ENCODE measurements at regions not wholly inside any gene's neighbourhood (a gene's known extent, or its start where the extent isn't known, plus 50 kb on each side); places are given as distances from the start of the nearest gene placed in this dataset.

DNA sequence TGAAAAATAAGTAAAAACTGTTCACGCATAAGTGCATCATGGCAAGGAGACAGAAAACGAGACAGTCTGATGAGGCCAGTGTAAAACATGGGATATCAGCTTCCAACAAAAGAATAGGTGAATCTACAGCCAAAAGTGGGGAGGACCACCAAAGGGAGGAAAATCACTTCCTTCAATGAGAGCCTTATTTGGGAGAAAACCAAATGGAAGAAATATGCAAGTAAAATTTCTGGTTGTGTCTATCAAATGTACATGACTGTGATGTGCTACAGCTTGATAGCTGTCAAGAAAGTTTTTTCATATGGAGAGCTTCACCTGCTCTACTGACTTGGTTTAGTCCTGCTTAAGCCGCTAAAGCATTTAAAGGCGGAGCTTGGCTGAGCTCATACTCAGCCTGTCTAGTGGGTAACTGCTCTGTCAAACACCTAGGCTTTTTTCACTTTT is 66.2 kb downstream of the MAGEA1 start:
- no peaks in the 10 kb centered on the region for H4K20me1 ChIP-seq (ENCODE audit: low read depth)
- H3K4me1 ChIP-seq, result peaks cover 9% of the 10 kb centered on the region
- H2AFZ ChIP-seq (replicated peaks), result peak overlapping the region; percentile 100
- H3F3A ChIP-seq (ENCODE audit: low read depth), result no peaks in the 10 kb centered on the region
- TF ChIP-seq EZH2phosphoT487 (IDR thresholded peaks at IDR 0.05), result no peak
- TF ChIP-seq, protein P1, sequence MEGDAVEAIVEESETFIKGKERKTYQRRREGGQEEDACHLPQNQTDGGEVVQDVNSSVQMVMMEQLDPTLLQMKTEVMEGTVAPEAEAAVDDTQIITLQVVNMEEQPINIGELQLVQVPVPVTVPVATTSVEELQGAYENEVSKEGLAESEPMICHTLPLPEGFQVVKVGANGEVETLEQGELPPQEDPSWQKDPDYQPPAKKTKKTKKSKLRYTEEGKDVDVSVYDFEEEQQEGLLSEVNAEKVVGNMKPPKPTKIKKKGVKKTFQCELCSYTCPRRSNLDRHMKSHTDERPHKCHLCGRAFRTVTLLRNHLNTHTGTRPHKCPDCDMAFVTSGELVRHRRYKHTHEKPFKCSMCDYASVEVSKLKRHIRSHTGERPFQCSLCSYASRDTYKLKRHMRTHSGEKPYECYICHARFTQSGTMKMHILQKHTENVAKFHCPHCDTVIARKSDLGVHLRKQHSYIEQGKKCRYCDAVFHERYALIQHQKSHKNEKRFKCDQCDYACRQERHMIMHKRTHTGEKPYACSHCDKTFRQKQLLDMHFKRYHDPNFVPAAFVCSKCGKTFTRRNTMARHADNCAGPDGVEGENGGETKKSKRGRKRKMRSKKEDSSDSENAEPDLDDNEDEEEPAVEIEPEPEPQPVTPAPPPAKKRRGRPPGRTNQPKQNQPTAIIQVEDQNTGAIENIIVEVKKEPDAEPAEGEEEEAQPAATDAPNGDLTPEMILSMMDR (IDR thresholded peaks at IDR 0.05), result no peak
- no peak for TF ChIP-seq EZH2 (IDR thresholded peaks at IDR 0.05)
- Mint-ChIP-seq H3K27me3 (ENCODE audit: insufficient read depth, low read depth) (peaks cover 2% of the 10 kb centered on the region), H3K4me3 (peak overlapping the region; percentile 84), H3K9me3 (no peaks in the 10 kb centered on the region), H3K27ac (peak overlapping the region; percentile 99), H3K36me3 (no peaks in the 10 kb centered on the region), H3K4me1 (peaks cover 11% of the 10 kb centered on the region)
- H3K9ac ChIP-seq, result peak overlapping the region; percentile 82
- H3K79me2 ChIP-seq (ENCODE audit: low read depth), result no peaks in the 10 kb centered on the region
- peak overlapping the region; percentile 74 for H3K4me2 ChIP-seq
- H3K36me3 ChIP-seq, result no peaks in the 10 kb centered on the region
- H3K27ac ChIP-seq, result peak overlapping the region; percentile 95
- peak; percentile 74 for DNase-seq (ENCODE audit: low spot score)
- no peaks in the 10 kb centered on the region for H3K9me3 ChIP-seq (ENCODE audit: low read depth)
- H3K4me3 ChIP-seq, result peak overlapping the region; percentile 41
- no peaks in the 10 kb centered on the region for H3K27me3 ChIP-seq

DNA sequence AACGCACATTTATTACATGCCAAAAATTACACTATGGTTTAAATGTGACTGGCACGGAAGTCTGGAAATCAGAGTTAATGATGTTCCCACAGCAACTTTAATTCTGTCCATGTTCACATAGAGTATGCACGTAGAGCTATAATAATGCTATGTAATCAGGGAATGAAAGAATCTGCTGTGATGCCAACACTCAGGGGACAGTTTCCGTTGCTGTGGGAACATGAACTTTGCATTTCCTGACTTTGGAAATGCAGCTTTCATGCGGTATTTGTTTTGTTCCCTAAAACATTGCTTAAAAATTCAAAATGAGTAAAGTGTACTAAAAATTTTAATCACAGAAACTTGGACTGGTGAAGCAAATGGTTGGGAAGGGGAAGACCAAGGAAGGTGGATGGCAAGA is 65.7 kb downstream of the MAGEA1 start:
- Histone ChIP-seq H4K20me1 (ENCODE audit: low read depth) (no peaks in the 10 kb centered on the region), H3K27me3 (no peaks in the 10 kb centered on the region), H2AFZ (replicated peaks) (peak overlapping the region; percentile 100), H3K9me3 (ENCODE audit: low read depth) (no peaks in the 10 kb centered on the region), H3K4me3 (peak overlapping the region; percentile 41), H3F3A (ENCODE audit: low read depth) (no peaks in the 10 kb centered on the region), H3K27ac (no peak overlapping the region), H3K79me2 (ENCODE audit: low read depth) (no peaks in the 10 kb centered on the region), H3K4me2 (peak overlapping the region; percentile 74), H3K36me3 (no peaks in the 10 kb centered on the region), H3K9ac (no peak overlapping the region), H3K4me1 (peaks cover 9% of the 10 kb centered on the region)
- peaks cover 5% of the 10 kb centered on the region for H3K9me3 Mint-ChIP-seq
- peak overlapping the region; percentile 99 for H3K27ac Mint-ChIP-seq
- TF ChIP-seq EZH2phosphoT487 (IDR thresholded peaks at IDR 0.05), result no peak
- no peak for TF ChIP-seq EZH2 (IDR thresholded peaks at IDR 0.05)
- TF ChIP-seq, protein P1 (IDR thresholded peaks at IDR 0.05), result no peak
- H3K36me3 Mint-ChIP-seq, result no peaks in the 10 kb centered on the region
- DNase-seq (ENCODE audit: low spot score), result no peak
- H3K4me1 Mint-ChIP-seq, result peaks cover 11% of the 10 kb centered on the region
- H3K4me3 Mint-ChIP-seq, result peak overlapping the region; percentile 84
- peaks cover 3% of the 10 kb centered on the region for H3K27me3 Mint-ChIP-seq (ENCODE audit: insufficient read depth, low read depth)

DNA sequence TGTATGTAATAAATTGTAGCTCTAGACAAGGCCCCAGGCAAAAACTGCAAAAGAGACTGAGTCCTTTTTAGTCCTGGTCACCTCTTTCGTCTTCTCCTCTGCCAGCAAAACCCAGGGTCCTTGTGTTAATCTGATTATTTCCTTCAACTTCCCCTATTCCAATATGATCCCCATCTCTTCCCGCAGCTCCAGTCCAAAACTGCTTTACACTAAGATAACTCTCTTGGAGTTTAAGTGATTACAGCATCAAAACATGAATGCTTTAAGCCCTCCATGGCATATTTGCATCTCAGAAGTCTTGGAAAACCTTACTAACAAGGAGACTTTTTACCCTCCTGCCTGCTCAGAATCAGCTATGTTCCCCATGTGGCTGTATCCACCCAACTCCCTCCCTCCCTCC is 59.3 kb downstream of the MAGEA1 start:
- H4K20me1 ChIP-seq (ENCODE audit: low read depth), result no peaks in the 10 kb centered on the region
- H3K4me3 ChIP-seq, result no peak overlapping the region
- H3K9me3 ChIP-seq (ENCODE audit: low read depth), result peaks cover 3% of the 10 kb centered on the region
- Mint-ChIP-seq H3K4me3 (no peak overlapping the region), H3K27ac (no peak overlapping the region), H3K27me3 (ENCODE audit: insufficient read depth, low read depth) (peaks cover 4% of the 10 kb centered on the region), H3K9me3 (peaks cover 6% of the 10 kb centered on the region), H3K36me3 (no peaks in the 10 kb centered on the region), H3K4me1 (no peaks in the 10 kb centered on the region)
- no peaks in the 10 kb centered on the region for H3K4me1 ChIP-seq
- H3K9ac ChIP-seq, result no peak overlapping the region
- H3K27me3 ChIP-seq, result no peaks in the 10 kb centered on the region
- H2AFZ ChIP-seq (replicated peaks), result no peak overlapping the region
- no peak overlapping the region for H3K27ac ChIP-seq
- H3K4me2 ChIP-seq, result no peak overlapping the region
- H3F3A ChIP-seq (ENCODE audit: low read depth), result no peaks in the 10 kb centered on the region
- H3K36me3 ChIP-seq, result no peaks in the 10 kb centered on the region
- no peak for DNase-seq (ENCODE audit: low spot score)
- TF ChIP-seq EZH2 (IDR thresholded peaks at IDR 0.05) (no peak), EZH2phosphoT487 (IDR thresholded peaks at IDR 0.05) (no peak)
- TF ChIP-seq, protein P1 (IDR thresholded peaks at IDR 0.05), result no peak
- H3K79me2 ChIP-seq (ENCODE audit: low read depth), result no peaks in the 10 kb centered on the region

Measured in neural progenitor cell (in vitro differentiated cells).